GM23338 (cell line): ENCODE measurements at regions not wholly inside any gene's neighbourhood (a gene's known extent, or its start where the extent isn't known, plus 50 kb on each side); places are given as distances from the start of the nearest gene placed in this dataset.

Source experiments
- ATAC-seq: fragments of 200-7000 bp; cut with Tn5 transposase; 3 replicates; pipeline ENCODE4 v1.9.1; 2020
- DNase-seq: peaks from one replicate; pipeline ENCODE4 v3.0.0-alpha.2; 2015; ENCODE audit warnings: low spot score
- H2AFZ ChIP-seq: fragments of 200-600 bp; sonication (generic); 2 replicates; pipeline ENCODE4 v1.8.0; 2016; ENCODE audit warnings: antibody characterized with exemption, mild to moderate bottlenecking, moderate library complexity
- H3F3A ChIP-seq: fragments of 200-600 bp; sonication (generic); replicated peaks from 2 replicates; pipeline ENCODE4 v1.8.0; 2017; ENCODE audit warnings: antibody characterized with exemption, mixed run types, low read depth
- H3K27ac ChIP-seq: fragments of 200-600 bp; sonication (generic); 2 replicates; pipeline ENCODE4 v1.6.1; 2016; ENCODE audit warnings: low read depth
- H3K27me3 ChIP-seq: fragments of 200-600 bp; sonication (generic); 2 replicates; pipeline ENCODE4 v1.8.0; 2016; ENCODE audit warnings: mild to moderate bottlenecking, mixed run types, moderate library complexity; ENCODE audit not compliant: insufficient read depth
- H3K36me3 ChIP-seq: fragments of 200-600 bp; sonication (generic); 2 replicates; pipeline ENCODE4 v1.8.0; 2016; ENCODE audit warnings: mild to moderate bottlenecking; ENCODE audit not compliant: insufficient read depth
- H3K4me1 ChIP-seq: fragments of 200-600 bp; sonication (generic); 2 replicates; pipeline ENCODE4 v1.8.0; 2016; ENCODE audit warnings: mild to moderate bottlenecking, moderate library complexity; ENCODE audit not compliant: insufficient read depth
- H3K4me2 ChIP-seq: fragments of 200-600 bp; sonication (generic); 2 replicates; pipeline ENCODE4 v1.7.1; 2017; ENCODE audit warnings: mixed run types
- H3K4me3 ChIP-seq: fragments of 200-600 bp; sonication (generic); 2 replicates; pipeline ENCODE4 v1.6.1; 2016; ENCODE audit warnings: mixed run types
- H3K79me2 ChIP-seq: fragments of 200-600 bp; sonication (generic); replicated peaks from 2 replicates; pipeline ENCODE4 v1.8.0; 2017; ENCODE audit warnings: mild to moderate bottlenecking; ENCODE audit not compliant: insufficient read depth
- H3K9me2 ChIP-seq: fragments of 200-600 bp; sonication (generic); 2 replicates; pipeline ENCODE4 v1.8.0; 2017; ENCODE audit not compliant: insufficient read depth
- H4K20me1 ChIP-seq: fragments of 200-600 bp; sonication (generic); replicated peaks from 2 replicates; pipeline ENCODE4 v1.8.0; 2017; ENCODE audit warnings: mild to moderate bottlenecking; ENCODE audit not compliant: insufficient read depth
- H3K27ac Mint-ChIP-seq: 2 replicates; pipeline ENCODE4 v1.8.0; 2020; ENCODE audit warnings: inconsistent platforms, mild to moderate bottlenecking, moderate library complexity, mixed read lengths
- H3K27me3 Mint-ChIP-seq: 3 replicates; pipeline ENCODE4 v1.8.0; 2022; ENCODE audit warnings: low read depth, mild to moderate bottlenecking, moderate library complexity, mixed read lengths, inconsistent platforms; ENCODE audit not compliant: insufficient read depth, poor library complexity
- H3K36me3 Mint-ChIP-seq: 3 replicates; pipeline ENCODE4 v1.8.0; 2021; ENCODE audit warnings: low read depth, mild to moderate bottlenecking, inconsistent platforms, moderate library complexity, mixed read lengths
- H3K4me1 Mint-ChIP-seq: 3 replicates; pipeline ENCODE4 v1.8.0; 2020; ENCODE audit warnings: mild to moderate bottlenecking, inconsistent platforms, mixed read lengths
- H3K4me3 Mint-ChIP-seq: 3 replicates; pipeline ENCODE4 v1.8.0; 2021; ENCODE audit warnings: moderate library complexity, mild to moderate bottlenecking, inconsistent platforms, mixed read lengths
- H3K9me3 Mint-ChIP-seq: 3 replicates; pipeline ENCODE4 v1.8.0; 2020; ENCODE audit warnings: moderate library complexity, mild to moderate bottlenecking, inconsistent platforms, mixed read lengths
- CREB1 ChIP-seq: fragments of 250-450 bp; sonication (Bioruptor Pico); IDR thresholded peaks from 2 replicates; pipeline ENCODE4 v1.5.0; 2020; ENCODE audit warnings: low read depth, mild to moderate bottlenecking, moderate library complexity
- CTCF ChIP-seq, 2 experiments: fragments of 200-600 bp in 1 of 2; sonication (generic) in 1 of 2; conservative IDR thresholded peaks; 2 replicates each; pipeline versions ENCODE4 v1.5.1 to v1.6.1; 2016 to 2017; ENCODE audit warnings: antibody characterized with exemption in 2 of 2, low read depth in 2 of 2, mild to moderate bottlenecking in 2 of 2, moderate library complexity in 1 of 2
- ETS1 ChIP-seq: IDR thresholded peaks from 2 replicates; pipeline ENCODE4 v1.6.1; 2016; ENCODE audit warnings: antibody characterized with exemption
- EZH2phosphoT487 ChIP-seq: fragments of 200-600 bp; sonication (generic); IDR thresholded peaks from one replicate; pipeline ENCODE4 v1.8.1; 2018; ENCODE audit warnings: antibody characterized with exemption; ENCODE audit not compliant: unreplicated experiment
- JUNB ChIP-seq: IDR thresholded peaks from one replicate; pipeline ENCODE4 v1.6.1; 2016; ENCODE audit warnings: antibody characterized with exemption; ENCODE audit not compliant: unreplicated experiment
- NANOG ChIP-seq: IDR thresholded peaks from 2 replicates; pipeline ENCODE4 v1.6.1; 2016; ENCODE audit warnings: antibody characterized with exemption, borderline replicate concordance
- STAT1 ChIP-seq: IDR thresholded peaks from one replicate; pipeline ENCODE4 v1.6.1; 2016; ENCODE audit warnings: antibody characterized with exemption; ENCODE audit not compliant: unreplicated experiment
- ZNF114 ChIP-seq: fragments of 250-450 bp; sonication (Bioruptor Pico); IDR thresholded peaks from 2 replicates; pipeline ENCODE4 v1.5.0; 2020; ENCODE audit warnings: mild to moderate bottlenecking, moderate library complexity
- ZNF331 ChIP-seq: fragments of 250-450 bp; sonication (Bioruptor Pico); IDR thresholded peaks from 2 replicates; pipeline ENCODE4 v1.5.0; 2020; ENCODE audit warnings: low read depth, mild to moderate bottlenecking, moderate library complexity
- ZNF462 ChIP-seq: fragments of 250-450 bp; sonication (Bioruptor Pico); IDR thresholded peaks from 2 replicates; pipeline ENCODE4 v1.5.0; 2020; ENCODE audit warnings: mild to moderate bottlenecking, moderate library complexity

- H3K27me3 Mint-ChIP-seq, result peaks cover 5% of the 10 kb centered on the region
- no peak overlapping the region for H3K27ac Mint-ChIP-seq
- no peak overlapping the region for H3K4me2 ChIP-seq
- DNase-seq (peak; percentile 16), ATAC-seq (peak; percentile 29; the same call in 1 of the 3 replicates)
- H3K4me1 Mint-ChIP-seq, result no peaks in the 10 kb centered on the region
- H3K79me2 ChIP-seq, result no peaks in the 10 kb centered on the region
- H3K4me1 ChIP-seq, result no peaks in the 10 kb centered on the region
- no peak overlapping the region for H3K4me3 Mint-ChIP-seq
- H3K36me3 ChIP-seq, result no peaks in the 10 kb centered on the region
- no peak overlapping the region for H3K27ac ChIP-seq
- no peak overlapping the region for H3K4me3 ChIP-seq
- TF ChIP-seq NANOG, result no peak
- TF ChIP-seq CTCF (conservative IDR thresholded peaks at IDR 0.05; ENCODE audit: low read depth in 2 of 2), result peak in 1 of 2 experiments; percentile 45; a peak in 2 of 4 replicates
- no peaks in the 10 kb centered on the region for H3K27me3 ChIP-seq
- H2AFZ ChIP-seq, result no peak overlapping the region
- H3K9me2 ChIP-seq, result no peaks in the 10 kb centered on the region
- H3K9me3 Mint-ChIP-seq, result no peaks in the 10 kb centered on the region
- H3K36me3 Mint-ChIP-seq, result no peaks in the 10 kb centered on the region
- no peaks in the 10 kb centered on the region for H3F3A ChIP-seq
- no peaks in the 10 kb centered on the region for H4K20me1 ChIP-seq
These were observed 276.7 kb downstream of the CDH10 start for GRCh38 chr5:24368115-24368514.

- Histone ChIP-seq H2AFZ (no peak overlapping the region), H3F3A (no peaks in the 10 kb centered on the region), H3K4me3 (no peak overlapping the region), H3K79me2 (no peaks in the 10 kb centered on the region), H3K36me3 (no peaks in the 10 kb centered on the region), H4K20me1 (no peaks in the 10 kb centered on the region), H3K27ac (no peak overlapping the region), H3K4me1 (peaks cover 9% of the 10 kb centered on the region; the same call in 1 of the 2 replicates), H3K4me2 (no peak overlapping the region), H3K27me3 (no peaks in the 10 kb centered on the region), H3K9me2 (no peaks in the 10 kb centered on the region)
- ATAC-seq (no peak), DNase-seq (no peak)
- H3K27ac Mint-ChIP-seq, result no peak overlapping the region; the same call in 1 of the 2 replicates
- peaks cover 2% of the 10 kb centered on the region for H3K27me3 Mint-ChIP-seq
- H3K36me3 Mint-ChIP-seq, result no peaks in the 10 kb centered on the region; the same call in 2 of the 3 replicates
- peaks cover 12% of the 10 kb centered on the region for H3K4me1 Mint-ChIP-seq
- peaks cover 4% of the 10 kb centered on the region; the same call in 1 of the 3 replicates for H3K9me3 Mint-ChIP-seq
- H3K4me3 Mint-ChIP-seq, result no peak overlapping the region
- TF ChIP-seq ZNF462 (CRISPR knock-in tag) (no peak), ZNF331 (CRISPR knock-in tag) (no peak), ETS1 (no peak), STAT1 (no peak), ZNF114 (no peak), CREB1 (CRISPR knock-in tag) (no peak), JUNB (no peak), CTCF (conservative IDR thresholded peaks at IDR 0.05; ENCODE audit: low read depth in 2 of 2) (no peak), EZH2phosphoT487 (no peak)
These were observed 268.6 kb downstream of the CDH10 start for GRCh38 chr5:24376210-24376609.
